ENCODE measurements at regions not wholly inside any gene's neighbourhood (a gene's known extent, or its start where the extent isn't known, plus 50 kb on each side); places are given as distances from the start of the nearest gene placed in this dataset.

DNA sequence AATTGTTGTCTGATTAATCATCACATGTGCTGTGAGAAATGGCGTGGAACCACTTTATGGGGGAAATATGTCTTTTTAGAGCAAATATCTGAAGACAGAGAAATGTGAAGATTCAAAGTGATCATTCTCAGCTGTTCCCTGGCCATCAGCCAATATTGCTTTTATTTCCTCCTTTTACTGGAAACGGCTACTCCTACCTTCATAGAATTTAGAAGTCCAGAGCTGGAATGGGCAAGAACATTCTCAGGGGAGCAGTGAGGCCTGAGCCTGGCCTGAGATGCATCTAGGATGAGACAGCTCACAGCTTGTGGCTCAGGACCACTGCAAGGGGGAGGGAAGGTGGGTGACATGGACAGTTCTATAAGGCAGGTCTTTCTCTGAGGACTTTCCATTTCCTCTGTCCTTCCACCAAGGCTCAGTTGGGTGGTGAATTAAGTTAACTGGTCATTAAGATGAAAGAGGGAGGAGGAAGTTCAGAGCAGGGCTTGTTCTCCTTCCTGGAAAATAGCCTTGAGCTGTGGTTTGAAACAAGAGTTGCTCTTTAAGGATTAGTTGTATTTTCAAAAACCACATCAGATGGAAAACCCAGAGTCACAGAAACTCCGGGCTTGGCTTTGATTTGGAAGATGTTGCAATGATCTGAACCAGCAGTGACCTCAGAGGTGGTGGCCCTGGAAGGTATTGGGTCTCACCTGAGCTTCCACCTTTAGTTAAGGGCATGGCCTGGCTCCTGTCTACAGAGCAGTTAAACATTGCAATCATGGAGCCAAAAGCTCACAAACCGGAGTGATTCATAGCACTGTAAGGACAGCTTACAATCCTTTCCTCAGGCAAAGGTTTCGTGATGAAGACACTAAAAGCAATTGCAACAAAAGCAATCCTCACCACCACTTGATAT is 144.3 kb downstream of the VAPA start:
- DNase-seq (ENCODE audit: low read depth in 2 of 2), result peak in 1 of 2 donors; percentile 61

DNA sequence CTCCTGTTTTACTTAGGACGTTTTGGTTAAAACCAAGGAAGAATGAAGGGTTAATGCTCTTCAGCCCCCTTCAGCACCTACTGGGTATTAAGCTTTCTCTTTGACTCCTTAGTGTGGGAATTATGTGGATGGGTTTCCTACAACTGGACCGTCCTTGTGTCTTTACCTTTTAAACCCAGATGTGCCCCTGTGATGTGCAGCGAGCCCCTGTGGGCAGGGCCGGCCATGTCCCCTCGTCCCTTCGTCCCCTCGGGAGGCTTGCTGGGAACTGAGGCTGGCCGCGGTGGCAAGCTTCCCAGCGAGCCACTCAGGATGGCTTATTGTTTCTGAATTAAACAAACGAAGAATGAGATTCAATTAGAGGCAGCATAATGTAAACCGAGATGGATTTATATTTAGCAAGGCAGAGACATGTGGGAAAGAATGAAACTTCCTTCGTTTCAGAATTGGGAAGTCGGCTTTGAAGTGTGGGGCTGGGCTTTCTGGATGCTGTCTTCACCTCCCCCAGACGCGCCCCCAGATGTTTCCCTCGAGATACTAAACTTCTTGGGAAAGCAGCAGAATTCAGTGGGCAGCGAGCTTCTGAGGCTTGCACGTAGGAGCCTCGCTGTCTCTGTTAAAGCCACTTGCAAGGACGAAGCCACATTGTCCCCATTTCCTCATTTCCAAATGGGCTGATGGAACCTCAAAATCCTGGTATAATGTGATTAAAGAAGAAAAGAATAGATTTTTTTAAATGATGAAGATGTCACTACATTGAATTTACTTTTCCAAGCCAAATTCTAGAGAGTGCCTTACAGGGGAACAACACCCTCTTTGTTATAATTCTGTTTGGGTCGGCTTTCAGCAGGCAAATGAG is 146.0 kb downstream of the VAPA start:
- no peak for DNase-seq (ENCODE audit: low read depth in 2 of 2)

GRCh38 chr18:10060469-10060782 is 146.6 kb downstream of the VAPA start:
- DNase-seq (ENCODE audit: low read depth in 2 of 2), result no peak

GRCh38 chr18:10060841-10061240 is 147.0 kb downstream of the VAPA start:
- no peak for DNase-seq (ENCODE audit: low read depth in 2 of 2)

DNA sequence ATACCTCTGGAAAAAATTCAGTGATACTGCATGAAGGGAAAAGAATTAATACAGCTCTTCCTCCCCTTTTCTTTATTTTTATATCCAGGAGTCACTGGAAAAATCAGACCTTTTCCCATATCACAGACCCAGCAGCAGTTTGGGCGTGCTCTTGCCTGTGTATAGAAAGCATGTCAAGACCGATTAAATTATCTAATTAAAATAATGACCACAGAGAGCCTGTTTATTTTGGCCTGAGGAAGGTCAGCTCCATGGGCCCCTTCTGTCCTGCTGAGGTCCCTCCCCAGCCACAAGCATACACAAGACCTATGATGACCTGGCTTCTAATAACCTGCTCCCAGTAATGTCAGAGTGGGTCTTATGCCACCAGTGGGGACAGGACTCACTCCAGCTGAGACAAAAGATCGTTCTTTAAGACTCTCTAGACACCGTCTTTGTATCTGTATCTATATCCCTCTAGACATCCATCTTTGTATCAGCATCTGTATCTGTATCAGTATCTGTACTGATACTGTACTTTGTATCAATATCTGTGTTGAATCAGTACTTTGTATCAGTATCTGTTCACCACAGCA is 147.8 kb downstream of the VAPA start:
- no peak for DNase-seq (ENCODE audit: low read depth in 2 of 2)

DNA sequence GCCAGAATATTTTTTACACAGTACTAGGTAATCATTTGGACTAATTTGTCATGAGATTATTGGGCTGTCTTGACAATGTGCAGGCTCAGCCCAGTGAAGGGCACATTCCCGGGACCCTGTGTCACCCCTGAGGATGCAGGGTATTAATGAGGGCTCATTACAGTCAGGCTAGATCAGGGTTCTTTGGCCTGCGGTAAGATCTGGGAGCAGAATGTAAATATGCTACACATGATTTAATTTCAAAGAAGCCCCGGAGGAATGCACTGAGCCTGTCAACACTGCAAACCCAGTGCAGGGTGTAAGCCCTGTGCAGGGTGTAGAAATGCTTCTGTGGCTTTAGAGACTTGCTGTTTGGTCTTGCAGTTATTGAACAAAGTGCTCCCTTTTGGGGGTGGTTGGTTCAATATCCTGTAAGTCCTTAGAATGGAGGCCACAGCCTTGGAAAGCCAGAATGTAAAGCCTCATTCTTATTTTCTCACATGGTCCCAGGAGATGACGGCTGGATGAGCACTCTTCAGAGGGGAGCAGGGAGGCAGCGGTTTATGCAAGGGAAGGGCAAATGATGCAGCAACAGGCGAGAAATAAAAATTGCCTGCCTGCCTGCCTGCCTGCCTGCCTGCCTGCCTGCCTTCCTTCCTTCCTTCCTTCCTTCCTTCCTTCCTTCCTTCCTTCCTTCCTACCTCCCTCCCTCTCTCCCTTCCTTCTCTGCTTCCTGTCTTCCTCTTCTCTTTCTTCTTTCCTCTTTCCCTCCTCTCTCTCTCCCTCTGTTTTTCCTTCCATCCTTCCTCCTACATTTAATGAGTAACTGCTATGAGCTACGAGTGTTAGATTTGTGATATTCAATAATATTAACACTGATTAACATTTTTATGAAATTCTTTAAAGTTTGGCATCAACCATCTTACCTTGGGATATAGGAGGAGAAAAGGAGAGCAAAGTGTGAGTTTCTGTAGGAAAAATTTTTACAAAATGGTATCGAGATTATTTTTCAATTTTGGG is 148.8 kb downstream of the VAPA start:
- DNase-seq (ENCODE audit: low read depth in 2 of 2), result no peak

DNA sequence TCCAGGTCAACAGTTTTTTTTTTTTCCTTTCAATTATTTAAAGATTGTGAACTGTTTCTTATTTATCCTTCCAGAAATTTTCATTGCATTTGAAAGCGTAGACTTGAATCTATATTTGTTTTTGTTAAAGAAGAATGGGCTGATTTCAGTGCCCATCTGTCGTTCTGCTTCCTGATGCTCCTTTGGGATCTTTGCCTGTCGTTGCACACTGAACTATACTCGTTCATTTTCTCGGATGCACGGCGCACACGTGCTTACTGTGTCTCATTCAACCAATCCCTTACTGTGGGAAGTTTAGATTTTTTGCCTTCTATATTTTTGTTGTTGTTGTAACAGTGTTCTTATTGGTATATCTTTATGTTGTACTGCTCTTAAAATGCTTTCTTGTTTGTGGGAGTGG is 149.7 kb downstream of the VAPA start:
- no peak for DNase-seq (ENCODE audit: low read depth in 2 of 2)

DNA sequence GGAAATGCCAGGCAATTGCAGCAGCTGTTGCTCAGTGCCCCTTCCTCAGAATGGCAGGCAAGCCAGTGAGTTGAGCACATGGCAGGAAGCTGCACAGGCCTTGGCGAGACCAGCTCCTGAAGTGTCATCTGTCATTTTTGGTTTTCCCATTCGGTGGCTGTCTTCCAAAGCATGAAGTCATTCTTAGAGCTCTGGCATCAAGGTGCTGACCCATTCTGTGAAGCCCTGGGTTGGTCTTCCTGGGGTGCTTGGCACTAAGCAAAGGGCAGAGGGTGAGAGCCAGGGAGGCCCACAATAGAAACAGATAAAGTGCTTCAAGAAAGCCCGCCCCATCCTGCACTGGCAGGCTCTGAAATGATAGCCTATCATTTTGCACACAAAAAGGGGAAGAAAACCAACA is 150.5 kb downstream of the VAPA start:
- DNase-seq (ENCODE audit: low read depth in 2 of 2), result no peak

- DNase-seq (ENCODE audit: low read depth in 2 of 2), result no peak
Measured at GRCh38 chr18:10065296-10065695, 151.5 kb downstream of the VAPA start.

DNA sequence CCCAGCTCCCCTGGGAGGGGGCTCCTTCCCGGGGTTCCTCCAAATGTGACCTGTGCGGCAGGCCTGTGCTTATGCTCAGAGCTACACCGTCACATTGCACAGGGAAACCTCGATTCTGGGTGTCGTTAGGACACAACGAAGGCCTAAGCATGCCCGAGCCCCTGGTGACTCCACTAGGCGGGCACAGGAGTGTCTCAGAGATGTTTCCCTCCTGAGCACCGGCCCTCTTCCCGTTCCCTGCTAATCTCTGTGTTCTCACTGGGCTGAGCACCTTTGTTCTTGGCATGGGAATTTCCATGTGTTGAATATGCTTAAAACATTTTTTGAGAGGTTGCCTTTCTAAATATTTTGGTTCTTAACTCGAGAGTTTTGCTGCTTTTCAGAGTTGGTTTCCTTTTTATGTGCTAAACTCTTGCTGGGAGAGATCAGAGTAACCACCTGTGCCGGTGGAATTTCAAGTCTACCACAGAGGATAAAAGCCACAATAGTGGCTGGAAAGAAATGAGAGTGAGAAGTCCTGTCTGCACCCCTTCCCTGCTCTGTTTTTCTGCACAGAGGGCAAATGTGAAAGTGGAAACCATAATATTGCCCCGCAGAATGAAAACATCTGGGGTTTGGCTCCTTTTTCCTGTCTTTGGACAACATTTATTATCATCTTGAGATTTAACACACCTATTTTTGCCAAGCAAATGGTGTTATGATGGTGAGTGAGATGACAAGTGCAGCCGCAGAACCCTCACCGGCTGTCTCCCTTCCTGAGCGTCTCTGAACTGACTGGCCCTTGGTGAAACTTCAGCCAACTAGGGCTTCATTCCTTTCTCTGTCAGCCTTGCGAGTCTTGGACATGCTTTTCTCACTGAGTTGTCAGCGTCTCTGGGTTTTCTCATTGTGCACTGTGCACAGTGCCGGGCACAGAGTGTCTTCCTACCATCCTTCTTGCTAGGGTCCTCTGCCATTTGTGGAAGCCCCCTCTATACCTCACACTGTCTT is 154.1 kb downstream of the VAPA start:
- no peak for DNase-seq (ENCODE audit: low read depth in 2 of 2)

- no peak for DNase-seq (ENCODE audit: low read depth in 2 of 2)
Measured at GRCh38 chr18:10068766-10069567, 155.2 kb downstream of the VAPA start.

DNA sequence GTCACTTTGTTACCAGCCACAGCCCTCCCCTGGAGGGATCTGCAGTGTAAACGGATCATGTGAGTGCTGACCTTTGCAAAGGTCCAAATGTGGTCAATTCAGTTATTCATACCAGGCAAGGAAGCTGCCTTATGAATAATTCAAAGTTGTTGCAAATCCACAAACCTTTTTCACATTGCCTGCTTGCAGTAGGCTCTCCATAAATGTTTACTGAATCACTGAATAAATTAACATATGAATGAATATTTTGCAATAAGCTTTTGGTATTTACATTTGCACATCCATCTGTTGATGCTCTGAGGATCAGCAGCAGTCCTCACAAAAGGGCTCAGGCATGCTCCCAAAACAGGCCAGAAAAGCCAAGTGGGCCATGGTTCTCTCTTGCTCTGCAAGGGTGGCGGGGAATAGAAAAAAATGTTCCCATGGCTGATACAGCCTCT is 156.8 kb downstream of the VAPA start:
- DNase-seq (ENCODE audit: low read depth in 2 of 2), result no peak

- no peak for DNase-seq (ENCODE audit: low read depth in 2 of 2)
Measured at GRCh38 chr18:10072671-10073175, 158.9 kb downstream of the VAPA start.

- no peak for DNase-seq (ENCODE audit: low read depth in 2 of 2)
Measured at GRCh38 chr18:10074110-10074509, 160.3 kb downstream of the VAPA start.

- DNase-seq (ENCODE audit: low read depth in 2 of 2), result no peak
Measured at GRCh38 chr18:10074728-10075127, 160.9 kb downstream of the VAPA start.

DNA sequence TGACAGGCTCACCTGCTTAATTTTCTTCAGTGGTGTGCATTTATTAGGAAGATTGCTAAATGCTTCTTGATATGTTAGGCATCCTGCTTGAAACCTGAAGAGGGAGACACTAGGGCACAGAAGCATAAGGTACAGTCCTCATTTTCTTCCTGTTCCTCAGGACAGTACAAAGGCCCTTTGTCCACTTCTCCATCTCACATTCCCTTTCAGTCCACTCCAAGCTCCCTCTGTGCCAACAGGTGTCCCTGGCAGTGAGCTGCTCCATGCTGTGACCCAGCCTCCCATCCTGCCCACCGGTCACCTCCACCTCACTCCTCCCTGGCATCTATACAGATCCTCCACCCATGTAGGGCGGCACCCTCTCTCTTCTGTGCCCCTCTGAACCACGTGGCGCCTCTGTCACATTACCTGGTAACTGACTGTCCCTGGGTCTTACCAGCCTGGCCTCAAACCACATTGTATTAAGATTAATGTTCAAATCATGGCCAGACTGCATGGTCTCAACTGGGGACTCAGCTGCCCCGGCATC is 162.8 kb downstream of the VAPA start:
- no peak for DNase-seq (ENCODE audit: low read depth in 2 of 2)

DNA sequence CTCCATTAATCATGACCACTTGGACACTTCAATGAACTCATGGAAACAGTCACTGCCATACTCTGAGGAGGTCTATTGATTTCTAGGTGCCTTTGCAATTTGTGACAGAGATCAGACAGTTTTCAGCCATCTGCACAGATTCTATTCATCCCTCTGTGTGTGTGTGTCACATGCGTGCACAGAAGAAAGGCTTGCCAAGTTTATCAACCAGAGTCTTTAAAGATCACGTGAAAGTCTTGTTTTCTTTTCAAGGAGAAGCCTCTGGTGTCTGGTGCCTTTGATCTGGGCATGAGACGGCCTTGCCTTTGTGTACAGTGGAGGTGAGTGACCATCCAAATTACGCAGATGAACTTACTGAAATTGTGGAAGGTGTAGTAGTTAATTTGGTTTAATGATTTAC is 164.2 kb downstream of the VAPA start:
- no peak for DNase-seq (ENCODE audit: low read depth in 2 of 2)

DNA sequence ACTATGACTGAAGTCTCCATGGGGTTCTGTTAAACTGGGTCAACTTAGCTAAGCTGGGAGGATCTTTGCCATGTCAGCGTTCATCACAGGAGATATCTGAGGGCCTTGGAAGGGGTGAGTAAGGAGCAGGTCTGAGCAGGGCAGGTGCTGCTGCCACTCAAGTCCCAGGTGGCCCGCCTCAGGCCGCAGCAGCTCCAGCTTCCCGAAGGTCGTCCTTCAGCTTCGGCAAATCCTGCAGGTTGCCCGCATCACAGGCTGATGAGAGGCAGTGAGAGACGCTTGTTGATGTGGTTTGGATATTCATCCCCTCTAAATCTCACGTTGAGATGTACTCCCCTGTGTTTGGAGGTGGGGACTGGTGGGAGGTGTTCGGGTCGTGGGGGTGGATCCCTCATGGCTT is 166.6 kb downstream of the VAPA start:
- DNase-seq (ENCODE audit: low read depth in 2 of 2), result no peak

DNA sequence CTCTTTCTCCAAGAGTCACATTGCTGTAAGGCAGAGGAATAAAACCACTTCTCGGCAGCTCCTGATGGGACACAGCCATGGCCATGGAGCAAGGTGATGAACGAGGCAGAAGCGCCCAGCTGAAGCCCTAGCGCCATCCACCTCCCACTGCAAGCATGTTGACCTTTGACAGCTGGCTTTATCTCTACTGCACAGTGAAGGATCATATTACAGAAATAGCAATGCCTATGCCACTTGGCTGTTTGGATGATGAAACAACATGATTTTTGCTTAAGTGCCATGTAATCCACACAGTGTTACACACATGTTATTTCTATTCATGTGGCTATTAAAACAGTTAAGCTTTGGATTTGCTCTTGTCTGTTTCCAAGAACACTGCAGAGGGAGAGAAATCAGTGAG is 167.7 kb downstream of the VAPA start:
- no peak for DNase-seq (ENCODE audit: low read depth in 2 of 2)

Measured in dermis microvascular lymphatic vessel endothelial cell (primary cell).